Tibial nerve (tissue), 4 donors: ENCODE measurements at regions not wholly inside any gene's neighbourhood (a gene's known extent, or its start where the extent isn't known, plus 50 kb on each side); places are given as distances from the start of the nearest gene placed in this dataset.

Experiments
- EP300 ChIP-seq, 2 donors: sonication (generic); formaldehyde crosslinking; IDR thresholded peaks; one replicate each; pipeline ENCODE4 v1.6.1; 2017; ENCODE audit warnings: antibody characterized with exemption in 2 of 2, mild to moderate bottlenecking in 1 of 2
- POLR2A ChIP-seq, 2 donors: fragments of 450-650 bp; IDR thresholded peaks; one replicate each; pipeline ENCODE4 v1.6.1; 2017; ENCODE audit warnings: antibody characterized with exemption in 2 of 2, mild to moderate bottlenecking in 2 of 2, moderate library complexity in 2 of 2
- TF ChIP-seq, protein P1 (sequence below), 5 experiments: fragments of 200-600 bp in 3 of 5; fragments of 450-650 bp in 2 of 5; sonication (generic) in 3 of 5; IDR thresholded peaks; one replicate each; pipeline ENCODE4 v1.5.1; 2016 to 2019; ENCODE audit warnings: antibody characterized with exemption in 5 of 5, mild to moderate bottlenecking in 3 of 5, moderate library complexity in 2 of 5

DNA sequence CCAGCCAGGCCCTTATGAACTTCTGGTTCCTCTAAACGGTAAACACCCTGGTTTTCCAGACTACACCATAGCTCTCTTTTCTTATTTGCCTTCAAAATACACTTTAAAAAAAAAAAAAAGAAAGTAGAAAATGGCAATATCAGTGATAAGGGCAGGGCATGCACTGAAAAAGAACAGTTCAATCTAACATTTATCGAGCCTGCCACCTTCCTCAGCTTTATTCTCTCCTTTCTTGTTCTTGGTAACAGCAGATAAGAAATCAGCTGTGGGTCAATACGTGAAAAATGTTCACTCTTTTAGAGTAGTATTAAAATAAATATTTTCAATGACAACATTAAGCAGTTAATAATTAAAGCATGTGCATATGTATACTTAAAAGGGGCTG is 83.1 kb upstream of the ZNF648 start:
- no peak for TF ChIP-seq POLR2A (IDR thresholded peaks at IDR 0.05)
- TF ChIP-seq, protein P1, sequence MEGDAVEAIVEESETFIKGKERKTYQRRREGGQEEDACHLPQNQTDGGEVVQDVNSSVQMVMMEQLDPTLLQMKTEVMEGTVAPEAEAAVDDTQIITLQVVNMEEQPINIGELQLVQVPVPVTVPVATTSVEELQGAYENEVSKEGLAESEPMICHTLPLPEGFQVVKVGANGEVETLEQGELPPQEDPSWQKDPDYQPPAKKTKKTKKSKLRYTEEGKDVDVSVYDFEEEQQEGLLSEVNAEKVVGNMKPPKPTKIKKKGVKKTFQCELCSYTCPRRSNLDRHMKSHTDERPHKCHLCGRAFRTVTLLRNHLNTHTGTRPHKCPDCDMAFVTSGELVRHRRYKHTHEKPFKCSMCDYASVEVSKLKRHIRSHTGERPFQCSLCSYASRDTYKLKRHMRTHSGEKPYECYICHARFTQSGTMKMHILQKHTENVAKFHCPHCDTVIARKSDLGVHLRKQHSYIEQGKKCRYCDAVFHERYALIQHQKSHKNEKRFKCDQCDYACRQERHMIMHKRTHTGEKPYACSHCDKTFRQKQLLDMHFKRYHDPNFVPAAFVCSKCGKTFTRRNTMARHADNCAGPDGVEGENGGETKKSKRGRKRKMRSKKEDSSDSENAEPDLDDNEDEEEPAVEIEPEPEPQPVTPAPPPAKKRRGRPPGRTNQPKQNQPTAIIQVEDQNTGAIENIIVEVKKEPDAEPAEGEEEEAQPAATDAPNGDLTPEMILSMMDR (IDR thresholded peaks at IDR 0.05): no peak
- no peak for TF ChIP-seq EP300 (IDR thresholded peaks at IDR 0.05)
